PFSK-1 (cell line): ENCODE measurements at regions not wholly inside any gene's neighbourhood (a gene's known extent, or its start where the extent isn't known, plus 50 kb on each side); places are given as distances from the start of the nearest gene placed in this dataset.

Source experiments
- FOXP2 ChIP-seq: optimal IDR thresholded peaks from 2 replicates; pipeline ENCODE3; 2011; ENCODE audit warnings: borderline replicate concordance, control low read depth, inconsistent platforms; ENCODE audit not compliant: insufficient read depth; ENCODE audit errors: extremely low read length, extremely low read depth
- POLR2AphosphoS5 ChIP-seq: IDR thresholded peaks from 2 replicates; pipeline ENCODE4 v1.6.1; 2012; ENCODE audit warnings: low read depth, mild to moderate bottlenecking, control low read depth, low read length, moderate library complexity
- REST ChIP-seq, 2 experiments: IDR thresholded peaks; 2 replicates each; pipeline versions ENCODE4 v1.6.1 to v1.8.0; 2011 to 2012; ENCODE audit warnings: low read depth in 2 of 2, low read length in 2 of 2, control low read depth in 1 of 2, inconsistent platforms in 1 of 2, mild to moderate bottlenecking in 1 of 2, moderate library complexity in 1 of 2; ENCODE audit not compliant: insufficient read depth in 1 of 2
- SIN3A ChIP-seq: IDR thresholded peaks from 2 replicates; pipeline ENCODE4 v1.6.1; 2012; ENCODE audit warnings: mild to moderate bottlenecking, low read length, moderate library complexity, borderline replicate concordance; ENCODE audit not compliant: insufficient read depth
- TAF1 ChIP-seq: IDR thresholded peaks from 2 replicates; pipeline ENCODE4 v1.6.1; 2012; ENCODE audit warnings: low read length, control low read depth, borderline replicate concordance; ENCODE audit not compliant: insufficient read depth

GRCh38 chr16:86364653-86365380 lies 145.5 kb upstream of the FOXF1 start:
- TF ChIP-seq SIN3A = no peak
- no peak for TF ChIP-seq TAF1
- TF ChIP-seq POLR2AphosphoS5 = no peak
- no peak for TF ChIP-seq FOXP2
- no peak for TF ChIP-seq REST (IDR thresholded peaks at IDR 0.05; ENCODE audit: insufficient read depth in 1 of 2, low read depth in 2 of 2, low read length in 2 of 2)

- TF ChIP-seq TAF1 (no peak), SIN3A (no peak), FOXP2 (no peak), POLR2AphosphoS5 (no peak), REST (IDR thresholded peaks at IDR 0.05; ENCODE audit: insufficient read depth in 1 of 2, low read depth in 2 of 2, low read length in 2 of 2) (no peak)
Measured at GRCh38 chr16:86365513-86366273, 144.6 kb upstream of the FOXF1 start.

- TF ChIP-seq POLR2AphosphoS5 (no peak), TAF1 (no peak), SIN3A (no peak), REST (IDR thresholded peaks at IDR 0.05; ENCODE audit: insufficient read depth in 1 of 2, low read depth in 2 of 2, low read length in 2 of 2) (no peak), FOXP2 (no peak)
Measured at GRCh38 chr16:86366481-86366880, 143.8 kb upstream of the FOXF1 start.

GRCh38 chr16:86367291-86368072 lies 142.8 kb upstream of the FOXF1 start:
- TF ChIP-seq FOXP2 (no peak), POLR2AphosphoS5 (no peak), TAF1 (no peak), REST (IDR thresholded peaks at IDR 0.05; ENCODE audit: insufficient read depth in 1 of 2, low read depth in 2 of 2, low read length in 2 of 2) (no peak), SIN3A (no peak)
